ENCODE measurements at regions not wholly inside any gene's neighbourhood (a gene's known extent, or its start where the extent isn't known, plus 50 kb on each side); places are given as distances from the start of the nearest gene placed in this dataset.

DNA sequence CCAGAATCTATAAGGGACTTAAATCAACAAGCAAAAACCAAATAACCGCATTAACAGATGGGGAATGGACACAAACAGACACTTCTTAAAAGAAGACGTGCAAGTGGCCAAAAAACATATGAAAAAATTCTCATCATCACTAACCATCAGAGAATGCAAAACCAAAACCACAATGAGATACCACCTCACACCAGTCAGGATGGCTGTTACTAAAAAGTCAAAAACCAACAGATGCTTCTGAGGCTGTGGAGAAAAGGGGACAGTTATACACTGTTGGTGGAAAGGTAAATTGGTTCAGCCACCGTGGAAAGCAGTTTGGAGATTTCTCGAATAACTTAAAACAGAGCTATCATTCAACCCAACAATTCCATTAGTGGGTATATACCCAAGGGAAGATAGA, 124.9 kb upstream of the OLIG2 start:
- Histone ChIP-seq H3K27ac (no peak overlapping the region), H3K9me3 (no peaks in the 10 kb centered on the region), H3K36me3 (no peaks in the 10 kb centered on the region), H3K27me3 (no peaks in the 10 kb centered on the region), H3K4me1 (no peaks in the 10 kb centered on the region), H3K4me3 (no peak overlapping the region)
- intact Hi-C loops (cut with DNase I; ENCODE audit: low total_unique reads), result no loop called here
- TF ChIP-seq, protein P1, sequence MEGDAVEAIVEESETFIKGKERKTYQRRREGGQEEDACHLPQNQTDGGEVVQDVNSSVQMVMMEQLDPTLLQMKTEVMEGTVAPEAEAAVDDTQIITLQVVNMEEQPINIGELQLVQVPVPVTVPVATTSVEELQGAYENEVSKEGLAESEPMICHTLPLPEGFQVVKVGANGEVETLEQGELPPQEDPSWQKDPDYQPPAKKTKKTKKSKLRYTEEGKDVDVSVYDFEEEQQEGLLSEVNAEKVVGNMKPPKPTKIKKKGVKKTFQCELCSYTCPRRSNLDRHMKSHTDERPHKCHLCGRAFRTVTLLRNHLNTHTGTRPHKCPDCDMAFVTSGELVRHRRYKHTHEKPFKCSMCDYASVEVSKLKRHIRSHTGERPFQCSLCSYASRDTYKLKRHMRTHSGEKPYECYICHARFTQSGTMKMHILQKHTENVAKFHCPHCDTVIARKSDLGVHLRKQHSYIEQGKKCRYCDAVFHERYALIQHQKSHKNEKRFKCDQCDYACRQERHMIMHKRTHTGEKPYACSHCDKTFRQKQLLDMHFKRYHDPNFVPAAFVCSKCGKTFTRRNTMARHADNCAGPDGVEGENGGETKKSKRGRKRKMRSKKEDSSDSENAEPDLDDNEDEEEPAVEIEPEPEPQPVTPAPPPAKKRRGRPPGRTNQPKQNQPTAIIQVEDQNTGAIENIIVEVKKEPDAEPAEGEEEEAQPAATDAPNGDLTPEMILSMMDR (IDR thresholded peaks at IDR 0.05), result no peak
- DNase-seq, result no peak

DNA sequence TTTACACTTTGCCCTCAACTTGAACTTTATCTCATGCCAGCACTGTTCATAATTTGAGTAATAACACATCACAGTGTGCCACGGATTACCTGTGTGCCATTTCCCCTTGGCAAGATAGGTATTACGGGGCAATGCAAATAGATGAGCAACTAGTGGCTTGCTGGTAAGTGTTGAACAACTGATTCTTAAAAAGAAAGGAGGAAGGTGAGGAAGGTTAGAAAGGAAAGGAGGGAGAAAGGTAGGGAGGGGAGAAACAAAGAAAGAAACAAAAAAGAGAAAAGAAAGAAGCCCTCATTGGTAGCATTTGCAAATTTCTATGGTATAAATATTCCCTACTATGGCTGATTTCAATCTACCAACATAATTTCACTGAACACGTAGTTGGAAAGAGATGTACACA, 118.2 kb upstream of the OLIG2 start:
- H3K36me3 ChIP-seq, result no peaks in the 10 kb centered on the region
- no peaks in the 10 kb centered on the region for H3K9me3 ChIP-seq
- TF ChIP-seq, protein P1 (IDR thresholded peaks at IDR 0.05), result no peak
- intact Hi-C loops (cut with DNase I; ENCODE audit: low total_unique reads), result no loop called here
- no peak for DNase-seq
- H3K4me3 ChIP-seq, result no peak overlapping the region
- H3K27ac ChIP-seq, result no peak overlapping the region
- H3K4me1 ChIP-seq, result no peaks in the 10 kb centered on the region
- H3K27me3 ChIP-seq, result no peaks in the 10 kb centered on the region

DNA sequence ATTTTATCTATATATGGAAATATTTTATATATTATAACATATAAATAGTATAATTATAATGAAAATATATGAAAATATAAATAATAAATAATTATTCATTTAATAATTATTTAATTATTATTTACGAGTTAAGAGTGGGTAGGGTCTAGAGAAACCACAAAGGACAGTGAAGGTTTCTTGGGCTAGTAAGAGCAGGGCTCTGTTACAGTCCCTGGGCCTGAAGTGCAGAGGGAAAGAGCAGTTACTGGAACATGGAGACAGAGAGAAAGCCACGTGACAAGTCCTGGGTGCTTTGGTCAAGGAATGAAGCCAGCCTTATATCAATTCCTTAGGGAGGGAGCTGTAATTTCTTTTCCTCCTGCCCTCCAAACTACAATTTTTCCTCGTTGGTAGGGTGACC, 117.2 kb upstream of the OLIG2 start:
- H3K4me3 ChIP-seq, result no peak overlapping the region
- no peaks in the 10 kb centered on the region for H3K9me3 ChIP-seq
- no peak for DNase-seq
- H3K27ac ChIP-seq, result no peak overlapping the region
- H3K36me3 ChIP-seq, result no peaks in the 10 kb centered on the region
- H3K27me3 ChIP-seq, result no peaks in the 10 kb centered on the region
- intact Hi-C loops (cut with DNase I; ENCODE audit: low total_unique reads), result no loop called here
- H3K4me1 ChIP-seq, result no peaks in the 10 kb centered on the region
- TF ChIP-seq, protein P1 (IDR thresholded peaks at IDR 0.05), result no peak

DNA sequence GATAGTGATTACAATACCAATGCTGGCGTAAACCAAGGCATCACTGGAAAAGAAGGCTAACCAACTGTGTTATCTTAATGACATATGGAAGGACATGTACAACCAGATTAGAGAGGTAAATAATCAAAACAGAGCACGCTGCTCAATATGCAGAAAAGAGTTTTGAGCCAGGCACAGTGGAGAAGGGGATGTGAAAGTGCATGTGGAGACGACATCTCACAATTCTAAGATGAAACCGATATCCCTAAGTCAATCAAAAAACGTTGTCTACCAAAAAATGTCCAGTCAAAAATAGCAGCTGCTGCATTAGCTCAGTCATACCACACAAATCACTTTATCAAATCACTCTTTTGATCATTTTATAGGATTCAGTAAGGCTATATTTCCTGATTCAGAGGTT, 116.3 kb upstream of the OLIG2 start:
- Histone ChIP-seq H3K27me3 (no peaks in the 10 kb centered on the region), H3K4me3 (no peak overlapping the region), H3K9me3 (no peaks in the 10 kb centered on the region), H3K36me3 (no peaks in the 10 kb centered on the region), H3K4me1 (no peaks in the 10 kb centered on the region), H3K27ac (no peak overlapping the region)
- TF ChIP-seq, protein P1 (IDR thresholded peaks at IDR 0.05), result no peak
- DNase-seq, result no peak
- intact Hi-C loops (cut with DNase I; ENCODE audit: low total_unique reads), result no loop called here

DNA sequence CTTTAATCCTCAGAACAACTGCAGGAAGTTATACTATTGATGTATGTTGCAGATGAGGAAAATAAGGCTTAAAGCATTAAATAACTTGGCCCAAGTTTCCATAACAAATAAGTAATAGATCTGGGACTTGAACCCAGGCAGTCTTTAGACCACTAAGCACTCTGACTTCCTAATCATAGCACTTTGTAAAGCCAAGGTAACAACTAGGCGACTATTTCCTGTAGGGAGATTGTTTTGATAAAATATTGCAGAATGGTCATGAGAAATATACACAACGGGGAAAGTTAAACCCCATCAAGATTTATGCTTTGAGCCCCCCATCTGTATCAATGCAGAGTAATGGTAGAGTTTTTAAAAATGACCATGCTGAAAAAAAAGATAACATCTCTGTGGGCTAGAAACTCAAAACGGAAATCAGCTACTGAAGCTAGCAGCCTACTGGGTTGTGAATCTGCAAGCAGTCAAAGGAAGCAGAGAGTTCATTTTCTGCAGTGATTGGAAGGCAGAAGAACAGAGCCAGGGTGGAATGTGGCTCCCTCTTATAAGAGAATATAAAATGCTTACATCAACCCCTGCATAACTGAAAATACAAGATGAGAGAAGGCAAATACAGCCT, 111.2 kb upstream of the OLIG2 start:
- H3K36me3 ChIP-seq, result no peaks in the 10 kb centered on the region
- TF ChIP-seq, protein P1 (IDR thresholded peaks at IDR 0.05), result no peak
- no peak for DNase-seq
- no peak overlapping the region for H3K27ac ChIP-seq
- no peaks in the 10 kb centered on the region for H3K9me3 ChIP-seq
- no peak overlapping the region for H3K4me3 ChIP-seq
- intact Hi-C loops (cut with DNase I; ENCODE audit: low total_unique reads), result no loop called here
- H3K27me3 ChIP-seq, result no peaks in the 10 kb centered on the region
- H3K4me1 ChIP-seq, result peaks cover 0 to 13% (median 0%) of the 10 kb centered on the region in 4 donors

DNA sequence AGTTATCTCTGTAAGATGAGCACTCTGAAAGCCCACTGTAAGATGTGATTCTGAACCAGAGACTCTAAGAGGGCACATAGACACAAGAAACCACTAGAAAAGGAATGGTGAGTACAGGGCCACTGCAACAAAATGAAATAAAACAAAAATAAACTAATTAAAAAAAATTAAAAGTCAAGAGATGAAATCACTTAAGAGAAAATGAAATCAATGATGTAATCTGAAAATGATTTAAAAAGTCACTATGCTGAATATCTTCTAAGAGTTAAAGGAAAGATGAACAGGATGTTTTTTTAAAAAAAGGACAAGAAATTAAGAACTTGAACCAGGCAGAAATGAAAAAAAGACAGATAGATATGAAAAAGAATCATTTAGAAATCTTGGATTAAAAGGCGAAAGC, 110.6 kb upstream of the OLIG2 start:
- H3K4me3 ChIP-seq, result no peak overlapping the region
- H3K27ac ChIP-seq, result no peak overlapping the region
- H3K4me1 ChIP-seq, result peaks cover 0 to 13% (median 0%) of the 10 kb centered on the region in 4 donors
- no peaks in the 10 kb centered on the region for H3K9me3 ChIP-seq
- H3K27me3 ChIP-seq, result no peaks in the 10 kb centered on the region
- DNase-seq, result no peak
- TF ChIP-seq, protein P1 (IDR thresholded peaks at IDR 0.05), result no peak
- intact Hi-C loops (cut with DNase I; ENCODE audit: low total_unique reads), result no loop called here
- H3K36me3 ChIP-seq, result no peaks in the 10 kb centered on the region
